Trophoblast cell (in vitro differentiated cells and primary cell): ENCODE measurements at regions not wholly inside any gene's neighbourhood (a gene's known extent, or its start where the extent isn't known, plus 50 kb on each side); places are given as distances from the start of the nearest gene placed in this dataset.

ENCODE experiments used
- DNase-seq, 2 donors: peaks; one replicate each; pipeline ENCODE4 v3.0.0-alpha.2; 2016
- H2AFZ ChIP-seq: 2 replicates; pipeline ENCODE4 v1.6.1; 2013; ENCODE audit warnings: low read length, moderate library complexity, mild to moderate bottlenecking; ENCODE audit not compliant: insufficient read depth, poor library complexity
- H2AK5ac ChIP-seq: 2 replicates; pipeline ENCODE4 v1.6.1; 2013; ENCODE audit warnings: mild to moderate bottlenecking, low read length
- H2BK120ac ChIP-seq: 2 replicates; pipeline ENCODE4 v1.6.1; 2013; ENCODE audit warnings: low read length, mild to moderate bottlenecking, moderate library complexity; ENCODE audit not compliant: insufficient read depth, poor library complexity
- H2BK12ac ChIP-seq: 2 replicates; pipeline ENCODE4 v1.6.1; 2013; ENCODE audit warnings: mild to moderate bottlenecking, low read length, moderate library complexity
- H2BK5ac ChIP-seq: 2 replicates; pipeline ENCODE4 v1.6.1; 2013; ENCODE audit warnings: low read length, low read depth, moderate library complexity, mild to moderate bottlenecking; ENCODE audit not compliant: poor library complexity
- H3K14ac ChIP-seq: 2 replicates; pipeline ENCODE4 v1.6.1; 2013; ENCODE audit warnings: mild to moderate bottlenecking, low read length
- H3K18ac ChIP-seq: 2 replicates; pipeline ENCODE4 v1.6.1; 2013; ENCODE audit warnings: mild to moderate bottlenecking, low read length
- H3K23ac ChIP-seq: 2 replicates; pipeline ENCODE4 v1.6.1; 2013; ENCODE audit warnings: low read length
- H3K27ac ChIP-seq: 2 replicates; pipeline ENCODE4 v1.5.1; 2013; ENCODE audit warnings: low read depth, mild to moderate bottlenecking, inconsistent platforms, low read length, moderate library complexity
- H3K27me3 ChIP-seq: 2 replicates; pipeline ENCODE4 v1.6.1; 2013; ENCODE audit warnings: inconsistent platforms, mild to moderate bottlenecking, low read length, moderate library complexity; ENCODE audit not compliant: insufficient read depth
- H3K36me3 ChIP-seq, 2 experiments: 1 replicate in 1 of 2; 2 replicates in 1 of 2; pipeline ENCODE4 v1.6.1; 2013; ENCODE audit warnings: low read length in 2 of 2, mild to moderate bottlenecking in 2 of 2, moderate library complexity in 1 of 2; ENCODE audit not compliant: insufficient read depth in 2 of 2, control insufficient read depth in 1 of 2
- H3K4ac ChIP-seq: 2 replicates; pipeline ENCODE4 v1.6.1; 2013; ENCODE audit warnings: low read depth, mild to moderate bottlenecking, low read length, moderate library complexity
- H3K4me1 ChIP-seq, 2 experiments: 1 replicate in 1 of 2; 2 replicates in 1 of 2; pipeline ENCODE4 v1.6.1; 2013; ENCODE audit warnings: low read length in 2 of 2, mild to moderate bottlenecking in 2 of 2, moderate library complexity in 1 of 2; ENCODE audit not compliant: insufficient read depth in 2 of 2, control insufficient read depth in 1 of 2
- H3K4me2 ChIP-seq: 2 replicates; pipeline ENCODE4 v1.6.1; 2013; ENCODE audit warnings: inconsistent platforms, mild to moderate bottlenecking, low read length, moderate library complexity
- H3K4me3 ChIP-seq: 2 replicates; pipeline ENCODE4 v1.5.1; 2013; ENCODE audit warnings: mild to moderate bottlenecking, low read depth, low read length, inconsistent platforms
- H3K79me1 ChIP-seq: one replicate; pipeline ENCODE4 v1.6.1; 2013; ENCODE audit warnings: low read length
- H3K79me2 ChIP-seq: 2 replicates; pipeline ENCODE4 v1.6.1; 2013; ENCODE audit warnings: low read length, mild to moderate bottlenecking; ENCODE audit not compliant: control insufficient read depth, insufficient read depth, poor library complexity
- H3K9ac ChIP-seq: 2 replicates; pipeline ENCODE4 v1.6.1; 2013; ENCODE audit warnings: mild to moderate bottlenecking, low read length
- H3K9me3 ChIP-seq: 2 replicates; pipeline ENCODE4 v1.6.1; 2013; ENCODE audit warnings: low read depth, mild to moderate bottlenecking, control low read depth, inconsistent platforms, low read length; ENCODE audit not compliant: insufficient read depth
- H4K12ac ChIP-seq: 2 replicates; pipeline ENCODE4 v1.6.1; 2013; ENCODE audit warnings: low read depth, mild to moderate bottlenecking, low read length, moderate library complexity
- H4K8ac ChIP-seq: 2 replicates; pipeline ENCODE4 v1.6.1; 2013; ENCODE audit warnings: low read depth, mild to moderate bottlenecking, low read length, moderate library complexity
- H4K91ac ChIP-seq: one replicate; pipeline ENCODE4 v1.6.1; 2013; ENCODE audit warnings: low read depth, mild to moderate bottlenecking, low read length, moderate library complexity
- WGBS: extraction: QIAGEN DNeasy Blood & Tissue Kit; methylation state at CpG from one replicate; pipeline ENCODE4 v1.1.7; 2013; ENCODE audit warnings: missing lambda C conversion rate; ENCODE audit not compliant: insufficient read length, insufficient coverage; ENCODE audit errors: extremely low coverage; 5-methylcytosine and 5-hydroxymethylcytosine counted together

- no peak overlapping the region for H3K23ac ChIP-seq
- H3K79me1 ChIP-seq: no peaks in the 10 kb centered on the region
- DNase-seq: no peak
- no peak overlapping the region for H4K8ac ChIP-seq
- H2BK5ac ChIP-seq: no peak overlapping the region
- no peak overlapping the region for H3K14ac ChIP-seq
- H3K9ac ChIP-seq: no peak overlapping the region
- no peak overlapping the region for H3K4me2 ChIP-seq
- H2AFZ ChIP-seq: no peak overlapping the region
- no peak overlapping the region for H3K27ac ChIP-seq
- no peak overlapping the region for H4K91ac ChIP-seq
- H3K27me3 ChIP-seq: no peaks in the 10 kb centered on the region
- H3K9me3 ChIP-seq: peaks cover 6% of the 10 kb centered on the region
- no peak overlapping the region for H2BK12ac ChIP-seq
- H4K12ac ChIP-seq: no peak overlapping the region
- no peak overlapping the region for H3K4me3 ChIP-seq
- H3K36me3 ChIP-seq: no peaks in the 10 kb centered on the region
- no peak overlapping the region for H3K18ac ChIP-seq
- WGBS: no CpG with 5 or more reads among the region's 6 CpGs
- no peaks in the 10 kb centered on the region for H3K79me2 ChIP-seq
- H3K4me1 ChIP-seq: peaks cover 0 to 4% of the 10 kb centered on the region in 2 experiments
- H3K4ac ChIP-seq: no peak overlapping the region
- H2AK5ac ChIP-seq: no peak overlapping the region
- no peak overlapping the region for H2BK120ac ChIP-seq
These were observed 177.2 kb downstream of the ERCC6L2 start for GRCh38 chr9:96052686-96053085.

- Histone ChIP-seq H3K27me3 (no peaks in the 10 kb centered on the region), H3K4me1 (peaks cover 0 to 4% of the 10 kb centered on the region in 2 experiments), H2BK120ac (no peak overlapping the region), H3K9ac (no peak overlapping the region), H2AFZ (no peak overlapping the region), H3K14ac (no peak overlapping the region), H3K4ac (no peak overlapping the region), H3K79me2 (no peaks in the 10 kb centered on the region), H3K4me2 (no peak overlapping the region), H3K23ac (no peak overlapping the region), H3K27ac (no peak overlapping the region), H3K4me3 (no peak overlapping the region), H3K18ac (no peak overlapping the region), H4K12ac (no peak overlapping the region), H2AK5ac (no peak overlapping the region), H3K79me1 (no peaks in the 10 kb centered on the region), H2BK12ac (no peak overlapping the region), H3K9me3 (peaks cover 6% of the 10 kb centered on the region), H4K8ac (no peak overlapping the region), H3K36me3 (no peaks in the 10 kb centered on the region), H2BK5ac (no peak overlapping the region), H4K91ac (no peak overlapping the region)
- no CpG with 5 or more reads among the region's 7 CpGs for WGBS
- DNase-seq: no peak
These were observed 175.9 kb downstream of the ERCC6L2 start for GRCh38 chr9:96051423-96051822.

GRCh38 chr9:96050861-96051155 lies 175.3 kb downstream of the ERCC6L2 start:
- Histone ChIP-seq H4K8ac (no peak overlapping the region), H3K79me2 (no peaks in the 10 kb centered on the region), H2BK12ac (no peak overlapping the region), H3K36me3 (no peaks in the 10 kb centered on the region), H3K27me3 (no peaks in the 10 kb centered on the region), H2AK5ac (no peak overlapping the region), H2BK120ac (no peak overlapping the region), H3K4ac (no peak overlapping the region), H2AFZ (no peak overlapping the region), H3K4me2 (no peak overlapping the region), H3K23ac (no peak overlapping the region), H4K91ac (no peak overlapping the region), H3K4me3 (no peak overlapping the region), H3K9me3 (peaks cover 6% of the 10 kb centered on the region), H3K9ac (no peak overlapping the region), H3K18ac (no peak overlapping the region), H3K79me1 (no peaks in the 10 kb centered on the region), H3K14ac (no peak overlapping the region), H2BK5ac (no peak overlapping the region), H4K12ac (no peak overlapping the region), H3K27ac (no peak overlapping the region), H3K4me1 (peaks cover 0 to 4% of the 10 kb centered on the region in 2 experiments)
- no peak for DNase-seq
- WGBS: no CpG with 5 or more reads among the region's 7 CpGs

GRCh38 chr9:96050048-96050860 lies 174.8 kb downstream of the ERCC6L2 start:
- Histone ChIP-seq H2AK5ac (no peak overlapping the region), H3K79me2 (no peaks in the 10 kb centered on the region), H4K8ac (no peak overlapping the region), H3K9me3 (peaks cover 6% of the 10 kb centered on the region), H3K14ac (no peak overlapping the region), H2BK12ac (no peak overlapping the region), H3K4ac (no peak overlapping the region), H3K79me1 (no peaks in the 10 kb centered on the region), H3K9ac (no peak overlapping the region), H3K27ac (no peak overlapping the region), H3K4me2 (no peak overlapping the region), H2BK120ac (no peak overlapping the region), H4K12ac (no peak overlapping the region), H3K4me1 (peaks cover 0 to 4% of the 10 kb centered on the region in 2 experiments), H3K18ac (no peak overlapping the region), H3K23ac (no peak overlapping the region), H3K4me3 (no peak overlapping the region), H2AFZ (no peak overlapping the region), H2BK5ac (no peak overlapping the region), H3K27me3 (no peaks in the 10 kb centered on the region), H4K91ac (no peak overlapping the region), H3K36me3 (no peaks in the 10 kb centered on the region)
- no peak for DNase-seq
- WGBS: no CpG with 5 or more reads among the region's 30 CpGs
